GM20000 (cell line): ENCODE measurements at regions not wholly inside any gene's neighbourhood (a gene's known extent, or its start where the extent isn't known, plus 50 kb on each side); places are given as distances from the start of the nearest gene placed in this dataset.
"Not testable (repeated sequence)": the region's sequence is repeated elsewhere in the genome, so short reads cannot be mapped to it uniquely, and the experiment has no call there.

ENCODE experiments used
- DNase-seq: peaks from one replicate; pipeline ENCODE4 v3.0.0; 2012; ENCODE audit warnings: low spot score
- CTCF ChIP-seq: IDR thresholded peaks from 2 replicates; pipeline ENCODE4 v1.5.1; 2012; ENCODE audit warnings: mild to moderate bottlenecking, control low read depth; ENCODE audit errors: extremely low read depth, missing control alignments

- no peak for TF ChIP-seq CTCF
- DNase-seq, result no peak
Measured at GRCh38 chr12:104906695-104907094, 51.4 kb downstream of the SLC41A2 start.

GRCh38 chr12:104905446-104905845 is 52.6 kb downstream of the SLC41A2 start:
- DNase-seq, result not testable (repeated sequence)

GRCh38 chr12:104903648-104904423 is 54.3 kb downstream of the SLC41A2 start:
- no peak for TF ChIP-seq CTCF
- no peak for DNase-seq

- DNase-seq, result no peak
- no peak for TF ChIP-seq CTCF
Measured at GRCh38 chr12:104902125-104902524, 56.0 kb downstream of the SLC41A2 start.

GRCh38 chr12:104896710-104897109 is 61.4 kb downstream of the SLC41A2 start:
- no peak for DNase-seq
- no peak for TF ChIP-seq CTCF

GRCh38 chr12:104896146-104896545 is 61.9 kb downstream of the SLC41A2 start:
- TF ChIP-seq CTCF, result no peak
- DNase-seq, result no peak

GRCh38 chr12:104895415-104895814 is 62.7 kb downstream of the SLC41A2 start:
- TF ChIP-seq CTCF, result no peak
- DNase-seq, result no peak

GRCh38 chr12:104890476-104891096 is 67.5 kb downstream of the SLC41A2 start:
- no peak for TF ChIP-seq CTCF
- no peak for DNase-seq
